ENCODE measurements at regions not wholly inside any gene's neighbourhood (a gene's known extent, or its start where the extent isn't known, plus 50 kb on each side); places are given as distances from the start of the nearest gene placed in this dataset.

DNA sequence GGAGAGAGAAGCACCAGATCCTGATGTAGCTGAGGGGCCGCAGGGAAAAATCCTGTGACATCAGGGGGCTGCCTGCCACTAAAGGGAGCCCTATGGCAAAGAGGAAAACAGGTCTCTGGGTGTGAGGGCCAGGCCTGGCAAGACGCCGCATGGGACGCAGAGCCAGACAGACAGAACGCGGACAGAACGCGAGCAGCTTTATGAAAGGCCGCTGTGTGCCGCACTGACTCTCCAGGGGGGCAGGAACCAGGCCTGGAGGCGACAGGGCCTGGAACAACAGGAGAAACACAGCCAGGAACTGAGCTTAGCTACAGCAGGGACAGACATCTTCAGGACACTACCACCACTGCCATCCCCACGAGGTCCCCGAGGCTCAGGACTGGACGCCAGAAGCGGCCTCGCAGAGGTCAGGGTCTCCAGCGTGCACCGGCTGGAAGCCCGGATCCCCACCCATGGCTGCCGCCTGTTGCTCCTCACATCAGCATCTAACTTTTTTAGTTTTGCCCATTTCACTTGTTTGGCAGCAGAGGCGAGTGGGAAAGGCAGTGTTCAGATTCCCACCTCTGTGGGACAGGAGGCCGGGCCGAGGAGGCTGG is 131.6 kb downstream of the VAPA start:
- peaks cover 4% of the 10 kb centered on the region for H3K4me1 ChIP-seq (ENCODE audit: control insufficient read depth, insufficient read depth, low read length)
- peaks cover 14% of the 10 kb centered on the region for H3K9me3 ChIP-seq (replicated peaks; ENCODE audit: control insufficient read depth, low read depth, low read length)
- no peak overlapping the region for H3K27ac ChIP-seq (ENCODE audit: low read length)
- no peak for DNase-seq
- no peak overlapping the region for H3K4me3 ChIP-seq (ENCODE audit: low read length)
- no peaks in the 10 kb centered on the region for H3K36me3 ChIP-seq (ENCODE audit: control insufficient read depth, insufficient read depth, low read length)
- peaks cover 3% of the 10 kb centered on the region for H3K27me3 ChIP-seq (ENCODE audit: control insufficient read depth, insufficient read depth, low read length)
- WGBS (ENCODE audit: insufficient coverage) = 91% methylated on average over 23 of the region's 23 CpGs

DNA sequence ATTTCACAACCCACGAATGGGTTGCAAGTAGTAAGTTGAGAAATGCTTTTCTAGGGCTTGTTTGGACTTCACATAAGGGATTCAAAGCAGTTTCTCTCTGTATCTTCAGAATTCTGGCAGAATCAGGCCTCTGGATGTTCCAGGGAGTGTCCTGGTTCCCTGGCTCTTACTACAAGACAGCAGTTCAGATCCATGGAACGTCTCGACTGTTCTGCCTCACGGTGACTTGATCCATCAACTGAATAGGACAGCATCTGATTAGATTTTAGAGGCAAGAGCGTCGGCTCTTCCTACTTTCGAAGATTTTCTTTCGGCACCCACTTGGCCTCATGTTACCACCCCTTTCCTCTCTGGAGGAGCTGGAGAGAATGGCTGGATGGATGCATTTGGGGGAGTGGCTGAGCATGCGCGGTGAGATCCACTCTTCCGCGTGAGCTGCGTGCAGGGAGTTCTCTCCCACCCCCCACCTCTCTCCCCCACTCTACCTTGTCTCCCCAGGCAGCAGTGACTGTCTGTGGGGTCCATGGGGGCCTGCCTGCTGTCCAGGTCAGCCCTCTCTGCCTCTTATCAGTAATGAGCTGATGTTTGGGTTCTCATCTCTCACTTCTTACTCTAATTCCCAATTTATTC is 132.5 kb downstream of the VAPA start:
- DNase-seq = no peak
- no peak overlapping the region for H3K27ac ChIP-seq (ENCODE audit: low read length)

DNA sequence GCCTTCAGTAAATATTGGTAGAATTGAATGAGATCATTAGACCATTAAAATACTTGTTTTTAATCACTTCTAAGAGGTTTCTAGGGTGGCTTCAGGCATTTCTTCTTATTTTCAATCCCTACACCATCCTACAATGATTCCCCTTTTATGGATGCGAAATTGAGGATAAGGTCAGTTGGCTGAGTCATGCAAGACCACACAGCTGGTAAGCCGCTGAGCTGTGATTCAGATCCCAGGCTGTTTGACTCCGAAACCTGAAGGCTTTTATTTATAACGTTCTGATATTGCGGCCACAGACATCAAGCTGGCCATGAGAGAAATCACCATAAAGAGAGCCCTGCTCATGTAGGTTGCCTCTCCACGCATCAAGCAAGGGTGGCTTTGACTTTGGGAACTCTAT is 133.4 kb downstream of the VAPA start:
- 82% methylated on average over 5 of the region's 6 CpGs for WGBS (ENCODE audit: insufficient coverage)
- Histone ChIP-seq H3K4me3 (ENCODE audit: low read length) (no peak overlapping the region), H3K9me3 (replicated peaks; ENCODE audit: control insufficient read depth, low read depth, low read length) (peaks cover 6% of the 10 kb centered on the region), H3K27me3 (ENCODE audit: control insufficient read depth, insufficient read depth, low read length) (peaks cover 3% of the 10 kb centered on the region), H3K27ac (ENCODE audit: low read length) (no peak overlapping the region), H3K4me1 (ENCODE audit: control insufficient read depth, insufficient read depth, low read length) (peaks cover 7% of the 10 kb centered on the region), H3K36me3 (ENCODE audit: control insufficient read depth, insufficient read depth, low read length) (no peaks in the 10 kb centered on the region)
- DNase-seq = no peak

More for the DNA sequence above, 132.5 kb downstream of the VAPA start:
- Histone ChIP-seq H3K4me1 (ENCODE audit: control insufficient read depth, insufficient read depth, low read length) (peaks cover 4% of the 10 kb centered on the region), H3K9me3 (replicated peaks; ENCODE audit: control insufficient read depth, low read depth, low read length) (peaks cover 10% of the 10 kb centered on the region), H3K36me3 (ENCODE audit: control insufficient read depth, insufficient read depth, low read length) (no peaks in the 10 kb centered on the region), H3K4me3 (ENCODE audit: low read length) (no peak overlapping the region), H3K27me3 (ENCODE audit: control insufficient read depth, insufficient read depth, low read length) (peaks cover 3% of the 10 kb centered on the region)
- WGBS (ENCODE audit: insufficient coverage) = 100% methylated on average over 1 of the region's 13 CpGs

DNA sequence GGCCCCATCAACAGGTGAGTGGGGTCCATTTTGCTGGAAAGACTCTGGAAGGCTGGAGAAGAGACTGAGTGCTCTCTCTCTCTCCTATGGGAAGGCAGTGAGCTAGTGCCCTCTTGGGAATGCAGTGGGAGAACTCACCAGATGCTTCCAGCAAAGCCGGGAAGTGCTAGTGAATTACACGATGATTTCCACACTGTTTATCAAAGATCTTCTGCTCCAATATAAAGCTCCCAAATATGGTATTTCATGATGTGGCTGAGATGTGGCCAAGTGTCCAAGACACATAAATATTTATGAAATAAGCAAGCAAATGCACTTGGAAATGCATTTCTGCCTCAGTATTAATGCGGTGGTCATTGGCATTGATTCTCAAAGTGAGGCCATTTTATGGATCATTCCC is 135.9 kb downstream of the VAPA start:
- no peak overlapping the region for H3K27ac ChIP-seq (ENCODE audit: low read length)
- peaks cover 13% of the 10 kb centered on the region for H3K4me1 ChIP-seq (ENCODE audit: control insufficient read depth, insufficient read depth, low read length)
- H3K4me3 ChIP-seq (ENCODE audit: low read length) = no peak overlapping the region
- H3K27me3 ChIP-seq (ENCODE audit: control insufficient read depth, insufficient read depth, low read length) = peaks cover 3% of the 10 kb centered on the region
- H3K36me3 ChIP-seq (ENCODE audit: control insufficient read depth, insufficient read depth, low read length) = no peaks in the 10 kb centered on the region
- H3K9me3 ChIP-seq (replicated peaks; ENCODE audit: control insufficient read depth, low read depth, low read length) = no peaks in the 10 kb centered on the region
- no CpG with 5 or more reads among the region's 3 CpGs for WGBS (ENCODE audit: insufficient coverage)
- DNase-seq = peak; percentile 37

DNA sequence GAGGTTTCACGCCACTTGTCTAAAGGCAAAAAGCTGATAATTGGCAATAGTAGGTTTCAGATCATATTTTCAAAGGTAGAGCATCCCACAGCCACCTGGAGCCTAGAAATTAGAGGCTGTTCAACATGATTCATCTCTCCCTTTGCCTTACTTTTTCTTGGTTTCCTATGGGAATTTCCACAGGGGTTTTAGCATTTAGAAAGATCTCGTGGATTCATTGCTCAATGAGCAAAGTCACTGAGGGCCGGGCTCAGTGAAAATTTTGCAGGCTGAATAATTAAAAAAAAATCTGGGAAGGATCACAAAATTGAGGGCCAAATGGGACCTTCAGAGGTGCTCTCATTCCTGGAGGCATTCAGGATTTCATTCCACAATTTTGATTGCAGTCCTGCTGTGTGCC is 137.1 kb downstream of the VAPA start:
- DNase-seq = no peak
- H3K27ac ChIP-seq (ENCODE audit: low read length) = no peak overlapping the region
- no peak overlapping the region for H3K4me3 ChIP-seq (ENCODE audit: low read length)
- 68% methylated on average over 2 of the region's 3 CpGs for WGBS (ENCODE audit: insufficient coverage)
- H3K4me1 ChIP-seq (ENCODE audit: control insufficient read depth, insufficient read depth, low read length) = peaks cover 15% of the 10 kb centered on the region
- peaks cover 3% of the 10 kb centered on the region for H3K27me3 ChIP-seq (ENCODE audit: control insufficient read depth, insufficient read depth, low read length)
- no peaks in the 10 kb centered on the region for H3K9me3 ChIP-seq (replicated peaks; ENCODE audit: control insufficient read depth, low read depth, low read length)
- H3K36me3 ChIP-seq (ENCODE audit: control insufficient read depth, insufficient read depth, low read length) = no peaks in the 10 kb centered on the region

DNA sequence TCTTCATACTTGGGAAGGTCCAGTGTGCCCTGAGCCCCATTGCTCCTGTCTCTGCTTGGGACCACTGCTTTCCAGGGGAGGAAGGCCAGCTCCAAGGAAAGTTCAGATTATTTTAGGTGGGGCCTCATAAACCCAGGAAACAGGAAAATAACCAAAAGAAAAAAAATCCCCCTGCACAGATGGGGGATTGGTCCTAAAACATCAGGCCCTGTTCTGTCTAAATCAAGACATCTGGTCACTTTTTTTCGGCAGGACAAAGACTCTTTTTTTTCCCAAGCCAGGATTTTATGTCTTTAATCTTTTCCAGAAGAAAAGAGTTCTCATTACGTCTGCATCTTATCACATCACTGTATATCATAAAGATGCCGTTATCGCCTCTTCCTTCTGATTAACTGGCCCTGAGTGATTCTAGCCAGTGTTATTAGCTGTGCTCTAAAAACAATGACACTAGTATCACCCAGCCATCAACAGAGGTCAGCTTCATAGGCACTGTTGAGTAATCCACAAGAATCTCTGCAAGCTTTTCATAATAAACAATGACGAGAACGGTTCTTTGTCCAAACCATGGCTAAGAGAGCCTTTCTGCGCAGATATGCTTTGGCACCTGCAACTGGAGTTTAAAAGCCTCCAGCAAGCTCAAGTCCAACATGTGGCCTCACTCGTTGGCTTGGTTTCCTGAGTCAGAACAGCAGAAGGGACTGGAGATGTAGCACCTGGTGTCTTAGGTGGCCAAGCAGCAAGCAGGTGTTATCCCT is 138.2 kb downstream of the VAPA start:
- peaks cover 19% of the 10 kb centered on the region for H3K4me1 ChIP-seq (ENCODE audit: control insufficient read depth, insufficient read depth, low read length)
- H3K27me3 ChIP-seq (ENCODE audit: control insufficient read depth, insufficient read depth, low read length) = peaks cover 3% of the 10 kb centered on the region
- 31% methylated on average over 7 of the region's 8 CpGs for WGBS (ENCODE audit: insufficient coverage)
- no peaks in the 10 kb centered on the region for H3K36me3 ChIP-seq (ENCODE audit: control insufficient read depth, insufficient read depth, low read length)
- no peak overlapping the region for H3K27ac ChIP-seq (ENCODE audit: low read length)
- H3K4me3 ChIP-seq (ENCODE audit: low read length) = no peak overlapping the region
- DNase-seq = peak; percentile 97
- no peaks in the 10 kb centered on the region for H3K9me3 ChIP-seq (replicated peaks; ENCODE audit: control insufficient read depth, low read depth, low read length)

DNA sequence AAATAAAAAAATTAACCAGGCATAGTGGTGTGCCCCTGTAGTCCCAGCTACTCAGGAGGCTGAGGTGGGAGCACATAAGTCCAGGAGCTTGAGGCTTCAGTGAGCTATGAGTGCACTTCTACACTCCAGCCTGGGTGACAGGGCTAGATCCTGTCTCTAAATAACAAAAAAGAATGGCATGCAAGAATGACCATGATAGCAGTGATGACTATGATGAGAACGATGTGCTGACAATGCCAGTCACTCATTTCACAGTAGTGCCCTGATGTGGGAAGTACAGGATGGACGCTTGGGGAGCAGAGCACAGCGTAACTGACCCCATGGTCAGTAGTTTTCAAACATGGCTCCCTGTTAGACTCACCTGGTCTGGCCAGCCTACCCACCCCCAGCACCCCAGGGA is 139.1 kb downstream of the VAPA start:
- no peak overlapping the region for H3K27ac ChIP-seq (ENCODE audit: low read length)
- H3K4me1 ChIP-seq (ENCODE audit: control insufficient read depth, insufficient read depth, low read length) = peaks cover 26% of the 10 kb centered on the region
- H3K27me3 ChIP-seq (ENCODE audit: control insufficient read depth, insufficient read depth, low read length) = no peaks in the 10 kb centered on the region
- H3K36me3 ChIP-seq (ENCODE audit: control insufficient read depth, insufficient read depth, low read length) = no peaks in the 10 kb centered on the region
- DNase-seq = no peak
- WGBS (ENCODE audit: insufficient coverage) = 100% methylated on average over 1 of the region's 3 CpGs
- no peak overlapping the region for H3K4me3 ChIP-seq (ENCODE audit: low read length)
- no peaks in the 10 kb centered on the region for H3K9me3 ChIP-seq (replicated peaks; ENCODE audit: control insufficient read depth, low read depth, low read length)

DNA sequence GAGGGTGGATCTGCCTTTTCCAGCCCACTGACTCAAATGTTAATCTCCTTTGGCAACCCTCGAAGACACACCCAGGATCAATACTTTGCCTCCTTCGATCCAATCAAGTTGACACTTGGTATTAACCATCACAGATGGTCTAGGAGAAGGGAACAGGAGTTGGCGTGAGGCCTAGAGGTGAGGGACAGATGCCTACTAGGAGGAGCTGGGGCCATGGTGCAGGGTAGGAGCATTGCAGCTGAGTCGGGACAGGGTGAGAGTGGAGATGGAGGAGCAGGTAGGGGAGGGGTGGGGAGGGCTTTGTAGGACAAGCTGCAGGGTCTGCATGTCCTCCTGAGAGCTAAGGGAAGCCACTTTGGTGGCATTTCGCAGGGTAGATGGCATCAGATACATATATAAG is 140.0 kb downstream of the VAPA start:
- Histone ChIP-seq H3K9me3 (replicated peaks; ENCODE audit: control insufficient read depth, low read depth, low read length) (no peaks in the 10 kb centered on the region), H3K27ac (ENCODE audit: low read length) (no peak overlapping the region), H3K4me1 (ENCODE audit: control insufficient read depth, insufficient read depth, low read length) (peaks cover 35% of the 10 kb centered on the region), H3K27me3 (ENCODE audit: control insufficient read depth, insufficient read depth, low read length) (no peaks in the 10 kb centered on the region), H3K4me3 (ENCODE audit: low read length) (no peak overlapping the region), H3K36me3 (ENCODE audit: control insufficient read depth, insufficient read depth, low read length) (no peaks in the 10 kb centered on the region)
- 100% methylated on average over 3 of the region's 5 CpGs for WGBS (ENCODE audit: insufficient coverage)
- DNase-seq = no peak

DNA sequence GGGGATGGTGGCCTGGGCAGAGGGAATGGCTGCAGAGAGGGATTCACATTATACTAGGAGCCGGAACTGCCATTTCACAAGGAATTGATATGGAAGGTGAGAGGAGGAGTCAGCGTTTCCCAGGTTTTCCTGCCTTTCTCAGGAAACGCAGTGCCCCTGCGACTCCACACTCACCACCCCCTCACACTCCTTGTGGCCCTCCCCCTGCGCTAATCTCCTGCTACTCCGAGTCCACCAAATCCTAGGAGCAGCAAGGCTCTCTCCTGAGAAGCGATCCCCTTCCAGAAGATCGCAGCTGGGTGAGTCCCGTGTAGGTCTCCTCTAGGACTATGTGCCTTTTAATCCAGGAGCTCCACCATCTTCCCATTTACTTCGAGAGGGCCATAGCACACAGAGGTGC is 140.6 kb downstream of the VAPA start:
- Histone ChIP-seq H3K27me3 (ENCODE audit: control insufficient read depth, insufficient read depth, low read length) (no peaks in the 10 kb centered on the region), H3K9me3 (replicated peaks; ENCODE audit: control insufficient read depth, low read depth, low read length) (no peaks in the 10 kb centered on the region), H3K4me3 (ENCODE audit: low read length) (no peak overlapping the region), H3K36me3 (ENCODE audit: control insufficient read depth, insufficient read depth, low read length) (no peaks in the 10 kb centered on the region), H3K27ac (ENCODE audit: low read length) (no peak overlapping the region), H3K4me1 (ENCODE audit: control insufficient read depth, insufficient read depth, low read length) (peaks cover 37% of the 10 kb centered on the region)
- DNase-seq = no peak
- 80% methylated on average over 7 of the region's 10 CpGs for WGBS (ENCODE audit: insufficient coverage)

DNA sequence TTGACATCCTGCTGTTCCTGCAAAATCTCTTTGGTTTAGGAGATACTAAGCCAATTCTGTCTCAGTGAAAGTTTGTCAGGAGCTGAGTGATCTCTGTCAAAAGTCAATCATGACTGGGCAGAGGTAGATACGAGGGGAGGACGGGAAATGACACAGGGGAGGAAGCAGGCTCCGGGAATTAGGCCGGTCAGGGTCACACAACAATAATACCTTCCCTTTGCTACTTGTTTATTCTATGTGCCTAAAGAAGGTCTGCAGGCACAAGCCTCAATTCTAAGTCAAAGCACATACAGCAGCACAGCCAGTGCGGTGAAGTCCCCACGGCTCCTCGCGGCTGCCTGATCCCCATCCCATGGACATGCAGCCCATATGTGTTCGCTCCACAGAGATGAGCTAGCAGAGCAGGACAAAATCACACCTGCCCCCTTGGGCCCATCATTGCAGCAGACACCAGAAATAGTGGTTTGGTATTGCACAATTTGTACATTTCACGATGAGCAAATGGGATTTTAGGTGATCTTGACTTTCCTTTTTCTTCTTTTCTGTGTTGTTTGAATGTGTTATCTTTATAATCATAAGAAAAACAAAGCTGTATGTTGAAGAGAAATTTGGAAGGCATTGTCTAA is 141.4 kb downstream of the VAPA start:
- no peaks in the 10 kb centered on the region for H3K36me3 ChIP-seq (ENCODE audit: control insufficient read depth, insufficient read depth, low read length)
- H3K4me1 ChIP-seq (ENCODE audit: control insufficient read depth, insufficient read depth, low read length) = peaks cover 41% of the 10 kb centered on the region
- no peaks in the 10 kb centered on the region for H3K27me3 ChIP-seq (ENCODE audit: control insufficient read depth, insufficient read depth, low read length)
- H3K27ac ChIP-seq (ENCODE audit: low read length) = no peak overlapping the region
- no peaks in the 10 kb centered on the region for H3K9me3 ChIP-seq (replicated peaks; ENCODE audit: control insufficient read depth, low read depth, low read length)
- no peak overlapping the region for H3K4me3 ChIP-seq (ENCODE audit: low read length)
- no peak for DNase-seq
- 21% methylated on average over 4 of the region's 10 CpGs for WGBS (ENCODE audit: insufficient coverage)
